ENCODE measurements at regions not wholly inside any gene's neighbourhood (a gene's known extent, or its start where the extent isn't known, plus 50 kb on each side); places are given as distances from the start of the nearest gene placed in this dataset.

DNA sequence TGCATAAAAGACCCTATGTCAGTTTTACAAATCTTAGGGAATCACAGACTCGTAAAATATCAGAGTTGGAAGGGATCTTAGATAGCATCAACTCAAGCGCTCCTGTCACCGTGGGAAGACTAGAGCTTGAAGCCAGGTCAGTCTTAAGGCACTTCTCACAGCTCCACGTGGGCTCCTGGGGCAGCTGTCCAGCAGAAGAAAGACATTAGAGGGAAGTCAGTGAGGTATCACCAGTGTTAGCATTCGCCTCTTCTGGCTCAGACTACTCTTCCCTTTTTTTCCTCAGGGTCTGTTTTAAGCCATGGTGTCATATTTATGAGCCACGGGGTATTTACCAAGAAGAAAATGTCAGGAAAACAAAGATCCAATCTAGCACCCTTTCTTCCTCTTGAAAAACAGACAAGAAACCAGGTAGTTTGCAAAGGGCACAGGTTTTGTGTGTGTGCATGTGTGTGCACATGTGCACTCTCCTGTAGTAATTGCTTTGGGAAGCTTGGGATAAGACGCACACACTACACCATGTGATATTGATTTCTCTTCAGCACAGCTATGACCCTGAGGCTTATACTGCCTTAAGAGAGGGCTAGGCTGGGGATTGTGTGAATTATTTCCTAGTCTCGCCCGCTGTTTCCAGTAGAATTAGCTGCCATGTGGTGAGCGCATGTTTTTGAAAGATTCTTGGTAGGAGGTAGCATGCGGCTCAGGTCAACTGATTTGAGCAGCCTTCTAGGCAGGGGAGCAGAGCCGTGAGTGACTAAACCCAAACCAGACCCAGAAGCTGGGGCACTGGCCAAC, 61.0 kb upstream of the ELAC2 start:
- DNase-seq, result no peak

DNA sequence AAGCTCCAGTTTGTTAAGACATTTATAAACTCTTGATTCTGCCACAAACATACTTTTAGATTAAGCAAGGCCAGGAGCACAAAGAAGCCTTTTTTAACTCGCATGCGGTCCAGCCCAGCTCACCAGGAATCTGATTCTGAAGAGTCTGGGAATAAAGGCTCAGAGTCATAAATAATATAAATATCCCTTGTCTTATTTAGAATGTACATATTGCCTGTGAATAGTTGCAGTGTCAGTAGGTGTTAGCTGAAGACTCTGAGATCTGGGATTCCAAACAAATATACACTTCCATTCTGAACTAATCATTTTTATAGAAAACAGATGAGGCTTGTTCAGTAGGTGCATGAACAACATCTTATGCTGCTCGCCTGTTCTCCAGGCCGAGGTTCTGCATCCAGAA, 59.1 kb upstream of the ELAC2 start:
- DNase-seq, result no peak

DNA sequence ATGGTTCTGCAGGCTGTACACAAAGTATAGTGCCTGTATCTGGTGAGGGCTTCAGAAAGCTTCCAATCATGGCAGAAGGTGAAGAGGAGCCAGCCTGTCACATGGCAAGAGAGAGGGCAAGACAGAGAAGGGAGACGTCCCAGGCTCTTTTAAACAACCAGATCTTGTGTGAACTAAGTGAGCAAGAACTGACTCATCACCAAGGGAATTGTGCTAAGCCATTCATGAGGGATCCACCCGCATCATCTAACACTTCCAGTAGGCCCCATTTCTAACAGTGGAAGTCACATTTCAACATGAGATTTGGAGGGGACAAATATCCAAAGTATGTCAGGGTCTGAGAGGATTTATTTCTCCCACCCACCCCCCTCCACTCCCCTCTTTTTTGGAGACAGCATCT, 56.2 kb upstream of the ELAC2 start:
- DNase-seq, result peak; percentile 67

DNA sequence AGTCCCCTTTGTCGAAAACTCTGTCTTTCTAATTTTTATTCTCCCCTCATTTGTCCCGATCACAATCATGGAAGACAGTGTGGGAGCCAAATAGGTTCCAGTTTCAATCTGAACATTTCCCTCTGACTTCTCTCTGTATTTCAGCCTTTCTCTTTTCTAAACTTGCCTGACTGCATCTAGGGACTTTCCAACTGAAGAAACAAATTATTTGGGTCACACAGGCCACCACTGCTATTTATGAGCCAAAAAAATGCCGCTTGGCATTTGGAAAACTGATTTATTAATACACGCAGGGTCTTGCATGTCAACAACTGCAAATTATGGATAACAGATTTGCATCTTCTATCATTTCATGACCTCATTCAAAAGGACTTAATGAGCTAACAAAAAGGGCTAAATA, 55.2 kb upstream of the ELAC2 start:
- no peak for DNase-seq

DNA sequence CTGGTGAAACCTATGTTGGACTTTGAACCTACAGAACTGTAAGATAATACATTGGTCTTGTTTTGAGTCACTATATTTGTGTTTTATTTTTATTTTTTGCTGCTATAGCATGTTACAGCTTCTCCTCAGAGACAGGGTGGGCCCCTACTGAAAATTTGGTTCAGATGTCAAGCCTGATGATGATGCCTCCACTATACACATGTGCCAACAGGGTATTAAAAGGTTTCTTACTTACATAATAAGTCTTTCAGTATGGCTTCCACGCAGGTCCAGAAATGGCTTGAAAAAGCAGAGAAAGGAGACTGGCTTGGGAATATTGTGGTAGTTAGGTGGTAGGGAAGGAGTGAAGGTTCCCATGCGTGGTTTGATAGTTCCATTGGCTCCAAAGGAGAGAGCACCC, 52.9 kb upstream of the ELAC2 start:
- no peak for DNase-seq

DNA sequence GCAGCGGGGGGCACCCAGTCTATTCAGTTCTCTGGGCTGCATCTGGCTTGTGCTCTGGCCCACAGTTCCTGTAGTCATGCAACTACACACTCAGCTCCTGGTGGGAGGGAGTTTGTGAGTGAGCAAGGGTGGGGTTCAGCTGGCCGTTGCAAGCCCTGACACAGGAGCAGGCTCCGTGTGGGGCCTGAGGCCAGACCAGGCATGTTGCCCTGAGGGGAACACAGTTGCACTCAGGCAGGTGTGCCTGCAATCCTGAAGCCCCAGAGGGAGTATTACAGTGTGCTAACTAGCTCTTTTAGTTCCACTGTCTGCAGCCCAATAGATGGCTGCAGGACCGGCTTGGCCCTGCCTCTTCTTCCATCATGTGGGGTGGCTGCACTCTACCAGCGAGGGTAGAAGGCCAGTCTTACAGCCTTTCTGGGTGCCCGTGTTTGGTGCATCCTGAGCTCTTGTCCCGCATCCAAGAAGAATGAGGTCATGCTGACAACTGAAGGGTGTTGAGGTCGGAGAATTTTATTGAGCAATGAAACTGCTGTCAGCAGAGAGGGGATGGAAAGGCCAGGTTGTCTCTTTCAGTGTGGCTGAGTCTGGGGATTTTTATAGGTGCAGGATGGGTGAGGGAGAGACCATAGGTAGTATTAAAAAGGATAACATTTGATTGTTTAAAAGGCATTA, 49.9 kb upstream of the ELAC2 start:
- DNase-seq, result no peak
